Endothelial cell of hepatic sinusoid (primary cell): ENCODE measurements at regions not wholly inside any gene's neighbourhood (a gene's known extent, or its start where the extent isn't known, plus 50 kb on each side); places are given as distances from the start of the nearest gene placed in this dataset.

Source experiments
- in situ Hi-C: cut with HindIII; loops from 2 replicates; pipeline ENCODE4 v1.10.0; 2017; ENCODE audit warnings: low sequenced_read_pairs

GRCh38 chr18:38307914-38308313, 742.3 kb upstream of the CELF4 start:
- in situ Hi-C loops, result no loop called here

GRCh38 chr18:38305961-38306360, 740.4 kb upstream of the CELF4 start:
- in situ Hi-C loops, result no loop called here

GRCh38 chr18:38301621-38302020, 736.0 kb upstream of the CELF4 start:
- in situ Hi-C loops, result no loop called here

GRCh38 chr18:38297910-38298309, 732.3 kb upstream of the CELF4 start:
- in situ Hi-C loops, result no loop called here

- in situ Hi-C loops, result loop anchor here (5.0 kb wide), 1 partner anchor 78 kb away; no protein-coding TSS in a partner anchor
These were observed 724.6 kb upstream of the CELF4 start for GRCh38 chr18:38290229-38290628.

- in situ Hi-C loops, result no loop called here
These were observed 719.4 kb upstream of the CELF4 start for GRCh38 chr18:38284972-38285371.

- in situ Hi-C loops, result no loop called here
These were observed 697.5 kb upstream of the CELF4 start for GRCh38 chr18:38263066-38263465.

GRCh38 chr18:38262661-38263060, 697.1 kb upstream of the CELF4 start:
- in situ Hi-C loops, result no loop called here

GRCh38 chr18:38257661-38258060, 692.1 kb upstream of the CELF4 start:
- in situ Hi-C loops, result no loop called here

- in situ Hi-C loops, result no loop called here
These were observed 690.8 kb upstream of the CELF4 start for GRCh38 chr18:38256366-38256765.

- in situ Hi-C loops, result no loop called here
These were observed 685.4 kb upstream of the CELF4 start for GRCh38 chr18:38250971-38251370.

- in situ Hi-C loops, result no loop called here
These were observed 678.9 kb upstream of the CELF4 start for GRCh38 chr18:38244480-38244879.

GRCh38 chr18:38243291-38243690, 677.7 kb upstream of the CELF4 start:
- in situ Hi-C loops, result no loop called here

GRCh38 chr18:38241736-38242135, 676.1 kb upstream of the CELF4 start:
- in situ Hi-C loops, result no loop called here

- in situ Hi-C loops, result no loop called here
These were observed 675.6 kb upstream of the CELF4 start for GRCh38 chr18:38241216-38241615.

- in situ Hi-C loops, result no loop called here
These were observed 674.0 kb upstream of the CELF4 start for GRCh38 chr18:38239606-38240005.

- in situ Hi-C loops, result no loop called here
These were observed 672.2 kb upstream of the CELF4 start for GRCh38 chr18:38237796-38238195.

GRCh38 chr18:38221476-38222100, 656.0 kb upstream of the CELF4 start:
- in situ Hi-C loops, result no loop called here

GRCh38 chr18:38198956-38199355, 633.4 kb upstream of the CELF4 start:
- in situ Hi-C loops, result no loop called here

- in situ Hi-C loops, result no loop called here
These were observed 632.9 kb upstream of the CELF4 start for GRCh38 chr18:38198526-38198925.

- in situ Hi-C loops, result no loop called here
These were observed 620.9 kb upstream of the CELF4 start for GRCh38 chr18:38186491-38186890.

- in situ Hi-C loops, result no loop called here
These were observed 609.0 kb upstream of the CELF4 start for GRCh38 chr18:38174594-38174993.

GRCh38 chr18:38174173-38174572, 608.6 kb upstream of the CELF4 start:
- in situ Hi-C loops, result no loop called here
